Effector CD8-positive, alpha-beta T cell (primary cell): ENCODE measurements at regions not wholly inside any gene's neighbourhood (a gene's known extent, or its start where the extent isn't known, plus 50 kb on each side); places are given as distances from the start of the nearest gene placed in this dataset.
"Not testable (repeated sequence)": the region's sequence is repeated elsewhere in the genome, so short reads cannot be mapped to it uniquely, and the experiment has no call there.

ENCODE experiments used
- DNase-seq: peaks from one replicate; lab custom pipeline; 2025; lab: John Stamatoyannopoulos, UW

DNA sequence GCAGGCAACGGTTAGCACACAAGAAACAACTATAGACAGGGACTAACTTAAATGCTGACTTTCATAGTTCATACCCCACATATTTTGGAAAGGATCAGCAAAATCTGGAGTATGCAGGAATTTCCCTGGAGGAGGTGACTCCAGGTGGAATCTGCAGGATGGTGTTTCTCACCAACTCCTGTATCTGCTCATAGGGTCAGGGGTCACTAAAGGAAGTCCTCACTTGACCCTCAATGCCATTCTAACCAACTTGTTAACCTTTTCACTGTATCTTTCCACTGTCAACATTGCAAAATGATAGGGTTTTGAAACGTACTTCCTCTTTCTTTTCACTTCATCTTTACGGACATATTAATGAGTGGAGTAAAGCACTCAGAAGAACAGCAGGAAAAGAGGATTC is 207.0 kb upstream of the CXCR4 start:
- no peak for DNase-seq

DNA sequence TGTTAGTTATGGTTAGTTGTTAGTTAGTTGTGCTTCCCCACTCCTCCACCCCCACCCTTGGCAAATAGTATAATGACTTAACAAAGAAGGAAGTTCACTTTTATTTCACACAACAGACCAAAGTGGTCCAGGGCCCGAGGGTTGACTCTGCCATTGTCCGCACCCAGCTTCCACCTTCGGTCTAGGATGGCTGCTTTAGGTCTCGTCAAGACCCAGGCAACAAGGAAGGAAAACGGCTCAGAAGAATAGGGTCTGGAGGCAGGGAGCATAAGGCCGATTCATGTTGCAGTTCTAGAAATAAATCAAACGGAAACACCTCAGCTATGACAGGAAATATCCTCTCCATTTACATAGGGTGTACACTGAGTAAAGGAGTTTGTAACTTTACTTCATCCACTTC is 206.0 kb upstream of the CXCR4 start:
- no peak for DNase-seq

DNA sequence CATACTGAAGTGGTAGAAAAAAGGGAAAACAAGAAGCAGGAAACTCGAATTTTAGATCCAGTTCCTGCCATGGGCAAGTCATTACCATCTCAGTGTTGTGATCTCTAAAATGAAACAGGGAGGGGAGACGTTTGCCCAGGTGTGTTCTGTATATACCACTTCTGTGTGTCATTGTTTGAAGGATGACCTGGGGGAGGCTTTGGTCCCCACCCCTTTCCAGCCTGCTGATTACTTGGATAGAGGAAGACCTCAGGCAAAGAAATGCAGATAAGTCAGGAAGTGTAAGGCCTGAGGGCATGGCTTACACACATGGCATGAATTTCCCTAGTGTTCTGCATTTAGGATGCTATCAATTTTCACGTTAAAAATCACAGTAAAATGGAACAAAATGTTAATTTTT is 205.2 kb upstream of the CXCR4 start:
- DNase-seq = no peak

DNA sequence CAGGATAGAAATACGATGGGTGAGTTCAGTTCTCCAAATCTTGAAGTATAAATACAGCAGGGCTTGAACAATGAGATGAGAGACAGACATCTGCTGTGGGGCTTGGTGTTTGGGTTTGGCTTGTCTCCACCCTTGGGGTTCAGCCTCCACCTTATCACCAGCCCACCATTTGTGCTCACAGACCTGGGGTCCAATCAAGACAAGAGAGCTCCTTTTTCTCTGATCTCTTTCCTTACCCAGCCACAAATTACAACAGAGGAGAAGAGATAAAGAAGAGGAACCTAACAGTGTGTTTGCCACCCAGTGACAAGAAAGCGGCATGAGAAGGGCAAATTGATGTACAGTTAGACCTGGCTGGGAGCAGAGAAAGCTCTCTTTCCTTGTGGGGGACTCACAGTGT is 204.5 kb upstream of the CXCR4 start:
- no peak for DNase-seq

DNA sequence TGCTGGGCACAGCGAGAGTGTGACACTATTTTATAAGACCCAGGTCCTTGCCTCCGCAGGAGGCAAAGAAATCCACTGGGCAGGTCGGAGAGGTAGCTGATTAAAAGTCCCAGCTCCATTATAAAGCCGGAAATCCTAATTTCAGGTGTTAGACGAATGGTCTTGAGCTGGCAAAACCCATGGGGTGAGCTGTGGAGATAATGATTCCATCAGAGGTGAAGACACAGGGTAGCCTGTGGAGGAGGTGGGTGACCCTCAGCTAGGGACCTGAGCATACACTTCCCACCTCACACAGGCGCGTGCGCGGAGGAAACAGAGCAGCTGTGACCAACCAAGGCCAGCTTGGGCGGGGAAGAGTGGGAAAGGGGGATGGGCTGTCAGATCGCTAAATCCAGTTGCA is 201.7 kb upstream of the CXCR4 start:
- DNase-seq = no peak

DNA sequence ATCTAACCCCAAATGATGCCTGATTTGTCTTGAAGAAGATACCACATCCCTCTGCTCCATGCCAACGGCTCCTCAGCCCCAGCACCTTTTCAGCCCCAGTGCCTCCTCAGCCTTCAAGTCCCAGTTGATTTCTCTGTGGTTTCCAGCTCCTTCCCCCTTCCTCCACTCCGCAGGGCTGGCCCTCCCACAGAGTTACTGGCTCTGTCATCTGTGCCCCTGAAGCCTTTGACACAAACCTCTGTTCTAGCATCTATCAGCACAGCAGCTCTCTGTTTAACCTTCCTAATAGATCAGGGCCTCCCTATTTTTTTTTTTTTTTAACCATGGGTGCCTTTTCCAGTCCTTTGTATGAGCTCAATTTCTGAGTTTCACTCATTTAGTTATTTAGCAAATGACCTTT is 201.3 kb upstream of the CXCR4 start:
- no peak for DNase-seq

DNA sequence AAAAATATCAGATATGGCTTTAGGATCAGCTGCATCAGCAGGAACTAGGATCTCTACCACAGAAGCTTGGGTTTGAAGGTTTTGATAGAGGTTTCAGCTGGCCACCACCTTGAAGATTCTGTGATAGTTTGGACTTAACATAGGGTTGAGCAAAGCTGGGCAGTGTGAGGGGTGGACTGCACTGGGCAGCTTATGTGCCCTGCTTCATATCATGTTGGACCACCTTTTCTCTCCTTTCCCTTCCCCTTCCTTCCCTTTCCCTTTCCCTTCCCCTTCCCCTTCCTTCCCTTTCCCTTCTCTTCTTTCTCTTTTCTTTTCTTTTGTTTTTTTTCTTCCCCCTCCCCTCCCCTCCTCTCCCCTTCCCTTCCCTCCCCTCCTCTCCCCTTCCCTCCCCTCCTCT is 196.3 kb upstream of the CXCR4 start:
- DNase-seq = no peak

DNA sequence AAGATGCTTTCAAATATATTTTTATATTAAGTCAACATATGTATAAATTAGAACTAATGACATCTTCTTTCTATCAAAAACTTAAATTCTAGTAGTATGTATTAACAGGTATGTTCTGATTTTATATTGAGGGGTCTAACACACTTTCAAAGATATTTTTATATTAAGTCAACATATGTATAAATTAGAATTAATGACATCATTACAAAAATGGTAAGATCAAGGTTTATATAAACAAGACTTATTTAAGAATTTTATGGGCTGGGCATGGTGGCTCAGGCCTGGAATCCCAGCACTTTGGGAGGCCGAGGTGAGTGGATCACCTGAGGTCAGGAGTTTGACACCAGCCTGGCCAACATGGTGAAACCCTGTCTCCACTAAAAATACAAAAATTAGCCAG is 194.6 kb upstream of the CXCR4 start:
- DNase-seq = not testable (repeated sequence)

DNA sequence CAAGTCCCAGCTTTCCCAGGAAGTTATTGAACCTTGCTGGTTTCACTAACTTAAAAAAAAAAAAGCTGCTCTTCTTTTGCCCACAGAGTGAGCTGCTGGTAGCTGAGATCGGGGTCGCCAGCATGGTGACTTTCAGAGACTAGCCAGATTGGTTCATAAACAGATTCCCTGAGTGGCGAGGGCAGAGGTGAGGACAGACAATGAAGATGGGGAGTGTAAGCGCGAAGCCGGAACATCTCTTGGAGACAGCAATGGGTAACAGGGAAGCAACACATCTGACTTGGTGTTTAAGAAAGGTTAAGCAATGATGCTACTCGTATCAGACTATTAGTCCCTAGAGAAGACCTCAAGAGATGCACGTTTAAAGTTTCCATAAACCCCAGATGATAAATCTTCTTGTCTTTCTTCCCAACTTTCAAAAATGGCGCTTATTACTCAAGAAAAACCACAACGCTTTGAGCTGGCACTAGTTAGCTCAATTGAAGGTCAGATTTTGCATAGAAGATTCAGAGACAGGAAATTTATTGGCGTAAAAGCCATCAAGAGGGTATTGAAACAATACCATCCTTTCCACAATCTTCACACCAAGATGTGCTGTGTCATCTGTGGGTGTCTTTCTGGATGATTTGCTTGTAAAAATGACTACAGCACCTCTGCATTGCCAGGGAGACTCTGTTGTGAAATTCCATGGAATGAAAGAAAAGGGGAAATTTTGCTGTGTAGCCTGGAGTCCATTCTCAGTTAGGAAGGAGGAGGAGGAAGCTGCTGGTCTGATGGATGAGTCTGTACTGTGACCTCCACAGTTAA is 193.1 kb upstream of the CXCR4 start:
- no peak for DNase-seq

DNA sequence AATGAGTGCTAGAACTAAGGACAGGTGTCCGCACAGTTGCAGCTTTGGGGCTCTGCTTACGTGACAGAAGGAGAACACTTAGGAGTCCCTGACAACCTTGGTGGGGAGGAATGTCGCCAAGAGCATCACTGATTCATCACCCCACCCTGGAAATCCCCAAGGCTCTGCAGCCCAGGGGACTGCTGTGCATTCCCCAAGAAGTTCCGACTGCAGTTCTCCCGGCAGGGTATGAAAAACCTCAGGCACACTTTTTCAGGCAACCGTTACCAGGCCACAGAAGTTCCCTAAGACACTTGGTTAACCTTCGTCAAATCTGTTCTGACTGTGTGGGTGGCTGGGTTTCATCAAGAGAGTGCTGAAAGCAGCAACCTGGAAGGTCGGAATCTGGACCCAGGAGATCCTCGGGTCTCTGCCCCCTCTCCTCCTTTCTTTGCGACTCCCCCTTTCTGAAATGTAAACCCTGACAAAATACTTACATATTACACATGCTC is 192.1 kb upstream of the CXCR4 start:
- DNase-seq = no peak

DNA sequence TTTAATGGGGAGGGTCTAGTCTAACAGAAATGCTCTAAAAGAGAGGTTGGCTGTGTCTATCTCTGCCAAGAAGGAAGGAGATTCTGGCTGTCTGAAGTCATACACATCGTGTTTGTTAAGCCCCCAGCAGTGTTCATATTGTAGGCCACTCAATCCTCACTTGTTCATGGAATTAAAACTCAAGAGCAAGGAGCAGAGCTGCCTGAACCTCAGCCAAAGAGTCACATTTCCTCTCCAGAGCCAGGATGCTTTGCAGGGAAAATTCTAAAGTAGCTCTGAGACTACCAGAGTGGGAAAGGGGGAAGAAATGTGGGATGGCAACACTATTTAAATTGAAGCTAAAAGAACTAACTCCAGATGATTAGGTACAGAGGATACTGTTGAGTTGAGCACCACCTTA is 190.7 kb upstream of the CXCR4 start:
- no peak for DNase-seq

DNA sequence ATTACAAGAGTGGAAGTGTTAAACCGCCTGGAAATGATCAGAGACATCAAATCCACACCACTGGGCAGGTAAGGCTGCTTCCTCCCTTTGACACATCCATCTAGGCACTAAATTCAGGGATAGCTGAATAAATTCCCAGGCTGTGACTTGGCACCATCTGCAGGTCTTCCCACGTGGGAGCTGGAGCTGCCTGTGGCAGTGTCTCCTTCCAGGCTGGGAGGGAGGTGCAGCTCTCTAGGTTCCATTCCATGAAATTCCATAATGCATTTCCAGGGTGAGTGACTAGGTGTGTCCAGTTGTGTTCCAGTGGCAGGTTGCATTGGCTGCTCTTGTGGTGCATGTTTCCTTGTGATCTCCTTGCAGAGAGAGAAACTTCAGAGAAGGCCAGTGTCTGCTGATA is 188.9 kb upstream of the CXCR4 start:
- no peak for DNase-seq

DNA sequence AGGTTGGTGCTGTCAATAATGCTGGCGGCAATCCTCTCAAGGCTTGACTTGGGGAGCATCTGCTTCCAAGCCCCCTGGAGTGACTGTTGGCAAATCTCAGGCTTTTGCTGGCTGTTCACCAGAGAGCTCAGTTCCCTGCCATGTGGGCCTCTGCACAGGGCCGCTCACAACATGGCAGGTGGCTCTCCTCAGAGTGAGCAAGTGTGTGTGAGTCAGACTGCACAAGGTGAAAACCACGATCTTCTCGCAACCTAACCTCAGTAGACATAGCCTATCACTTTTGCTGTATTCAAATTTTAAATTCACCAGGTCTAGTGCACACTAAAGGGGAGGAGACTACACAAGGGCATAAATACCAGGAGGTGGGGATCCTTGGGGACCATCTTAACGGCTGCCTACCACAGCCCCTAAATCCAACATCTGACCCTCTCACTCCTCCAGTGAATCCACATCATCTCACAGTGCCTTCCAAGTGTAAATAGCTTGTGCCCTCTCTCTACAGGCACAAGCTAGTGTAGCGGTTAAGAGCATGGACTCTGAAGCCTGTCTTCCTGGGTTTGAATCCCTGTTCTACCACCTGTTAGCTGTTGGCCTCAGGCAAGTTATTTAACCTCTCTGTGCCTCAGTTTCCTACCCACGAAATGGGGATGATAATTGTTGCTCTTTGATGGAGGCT is 187.7 kb upstream of the CXCR4 start:
- DNase-seq = no peak

DNA sequence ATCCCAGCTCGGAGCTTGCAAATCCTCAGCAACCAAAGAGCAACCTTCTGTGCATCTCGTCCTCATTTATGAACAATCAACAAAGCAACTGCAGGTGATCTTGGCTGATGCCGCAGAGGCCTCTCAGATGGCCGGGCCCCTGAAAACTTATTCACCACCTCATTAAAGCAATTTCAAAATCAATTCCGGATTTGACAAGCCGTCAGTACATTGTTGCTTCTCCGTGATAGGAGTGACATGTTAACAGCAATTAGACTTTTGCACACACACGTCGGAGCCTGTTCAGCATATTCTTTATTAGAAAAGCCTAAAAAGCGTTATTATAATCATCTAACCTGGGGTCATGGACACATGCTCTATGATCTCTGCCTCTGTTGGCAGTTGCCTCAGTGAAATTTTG is 183.1 kb upstream of the CXCR4 start:
- no peak for DNase-seq

DNA sequence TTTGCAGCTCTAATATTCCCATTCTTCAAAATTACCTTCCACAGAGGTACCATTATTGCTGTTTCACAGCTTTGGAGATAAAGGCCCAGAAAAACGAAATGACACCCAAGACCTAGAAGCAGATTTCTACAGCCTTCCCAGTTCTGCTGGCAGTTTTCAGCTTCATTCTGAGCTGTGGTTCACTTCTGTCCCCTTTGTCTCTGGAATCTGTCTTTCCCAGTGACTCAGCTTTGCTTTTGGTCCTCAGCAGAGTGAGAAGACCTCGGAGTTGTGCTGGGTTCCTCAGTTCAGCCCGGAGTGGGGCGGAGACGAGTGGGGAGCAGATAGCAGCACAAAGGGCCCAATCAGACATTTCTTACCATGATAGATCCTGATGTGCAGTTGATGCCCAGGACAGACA is 180.7 kb upstream of the CXCR4 start:
- DNase-seq = no peak

DNA sequence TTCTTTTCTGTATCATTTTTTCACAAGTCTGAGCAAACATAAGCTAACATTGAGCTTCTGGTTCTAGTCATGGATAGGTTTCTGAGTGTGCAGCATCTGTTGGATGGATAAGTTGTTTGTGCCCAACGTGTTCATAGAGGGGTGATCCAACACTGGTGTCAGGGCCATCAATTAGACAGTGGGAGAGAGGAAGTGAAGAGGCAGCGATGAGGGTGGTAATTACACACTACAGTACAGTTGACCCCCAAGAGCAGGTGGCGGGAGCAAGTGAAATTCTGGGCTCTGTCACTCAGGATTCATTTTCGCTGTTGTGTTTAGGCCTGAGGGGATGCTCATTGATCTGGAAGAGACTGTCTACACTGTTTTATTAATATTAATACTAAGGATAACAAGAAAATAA is 180.0 kb upstream of the CXCR4 start:
- no peak for DNase-seq

DNA sequence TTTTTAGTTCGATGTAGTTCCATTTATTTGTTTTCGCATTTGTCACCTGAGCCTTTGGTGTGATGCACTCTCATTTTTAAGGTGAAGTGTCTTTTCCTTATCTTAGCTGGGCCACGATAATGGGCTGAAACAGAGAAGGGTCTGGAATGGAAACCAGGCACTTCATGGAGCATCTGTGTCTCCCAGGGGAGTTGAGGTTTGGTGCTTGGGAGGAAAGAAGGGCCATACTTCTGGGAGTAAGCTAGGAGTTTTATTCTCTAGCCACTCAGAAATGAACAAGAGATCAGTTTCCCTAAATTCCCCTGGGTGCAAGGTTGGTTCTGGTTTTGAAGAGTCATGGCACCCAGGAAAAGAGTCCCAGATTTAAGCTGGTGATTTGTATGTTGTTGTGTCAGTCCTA is 179.4 kb upstream of the CXCR4 start:
- DNase-seq = no peak

DNA sequence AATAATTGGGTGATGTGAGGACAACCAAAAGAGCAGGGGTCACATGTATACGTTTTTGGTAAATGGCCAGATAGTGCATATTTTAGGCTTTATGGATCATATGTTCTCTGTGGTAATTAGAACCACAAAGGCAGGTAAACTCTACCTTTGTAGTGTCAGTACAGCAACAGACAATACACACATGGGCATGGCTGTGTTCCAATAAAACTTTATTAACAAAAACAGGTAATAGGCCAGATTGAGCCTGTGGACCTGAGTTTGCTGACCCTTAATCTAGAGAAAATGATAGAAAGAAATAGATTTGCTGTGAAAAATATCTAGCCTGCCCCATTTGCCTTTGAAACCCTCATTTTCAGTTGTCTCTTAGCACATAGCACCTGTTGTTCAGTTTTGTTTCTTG is 177.2 kb upstream of the CXCR4 start:
- DNase-seq = no peak

DNA sequence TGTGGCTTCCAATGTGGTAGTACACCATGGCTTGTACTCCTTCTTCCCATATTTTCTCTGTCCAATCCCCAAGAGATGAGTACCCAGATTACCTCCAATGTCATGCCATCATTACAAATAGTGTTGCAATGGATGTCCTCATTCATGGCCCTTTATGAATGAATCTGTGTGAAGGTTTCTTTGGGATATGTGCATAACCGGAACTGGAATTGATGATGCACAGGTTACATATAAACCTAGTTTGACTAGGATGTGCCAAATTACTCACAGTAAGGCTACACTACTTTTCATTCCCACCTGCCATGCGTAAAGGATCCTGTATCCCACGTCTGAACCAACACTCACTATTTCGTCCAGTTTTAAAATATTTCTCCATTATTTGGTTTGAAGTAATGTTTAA is 173.9 kb upstream of the CXCR4 start:
- DNase-seq = no peak

DNA sequence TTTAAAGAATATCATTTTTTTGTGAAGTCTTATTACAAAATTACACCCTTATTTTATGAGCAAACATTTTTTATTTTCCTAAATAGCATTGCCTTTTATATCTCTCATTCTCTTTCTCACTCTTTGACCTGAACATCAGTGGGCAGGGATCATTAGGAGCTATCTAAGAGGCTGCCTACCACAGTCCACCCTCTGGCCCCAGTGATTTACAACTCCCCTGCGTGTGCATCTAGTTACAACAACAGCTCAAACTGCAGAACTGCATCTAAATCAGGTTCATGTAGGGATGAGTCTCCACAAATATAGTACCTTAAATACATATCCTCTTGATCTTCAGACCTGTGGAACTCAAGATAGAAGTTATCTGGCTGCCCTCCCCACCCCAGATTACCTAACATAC is 172.4 kb upstream of the CXCR4 start:
- no peak for DNase-seq

DNA sequence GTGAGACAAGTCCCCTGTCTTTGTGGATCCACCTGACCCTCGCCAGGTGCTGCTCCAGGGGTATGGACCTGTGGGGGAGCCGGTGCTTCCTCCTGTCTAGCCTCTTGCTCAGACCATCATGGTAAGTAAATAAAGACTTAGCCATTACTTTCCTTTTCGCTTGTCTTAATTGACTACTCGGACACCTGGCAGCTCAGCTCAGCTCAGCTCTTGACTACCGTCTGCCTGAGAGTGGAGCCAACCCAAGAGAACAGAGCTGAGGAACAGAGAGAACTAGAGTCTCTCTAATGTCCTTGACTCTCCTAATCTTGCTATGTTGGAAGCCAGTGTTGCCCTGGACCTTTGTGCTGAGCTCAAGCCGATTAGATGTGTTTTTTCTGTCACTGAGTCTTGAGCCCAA is 170.3 kb upstream of the CXCR4 start:
- DNase-seq = no peak

DNA sequence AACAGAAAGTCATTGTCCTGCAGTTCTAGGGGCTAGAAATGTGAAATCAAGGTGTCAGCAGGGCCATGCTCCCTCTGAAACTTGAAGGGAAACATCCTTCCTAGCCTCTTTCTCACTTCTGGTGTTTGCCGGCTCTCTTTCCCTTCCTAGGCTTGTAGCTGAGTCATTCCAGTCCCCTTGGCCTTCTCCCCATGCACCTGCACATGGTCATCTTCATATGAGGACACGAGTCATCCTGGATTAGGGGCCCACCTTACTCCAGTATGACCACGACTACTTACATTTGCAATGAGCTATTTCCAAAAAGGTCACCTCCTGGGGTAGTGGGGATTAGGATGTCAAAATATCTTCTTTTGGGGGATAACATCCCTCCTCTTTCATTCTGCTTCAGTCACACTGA is 168.5 kb upstream of the CXCR4 start:
- no peak for DNase-seq

DNA sequence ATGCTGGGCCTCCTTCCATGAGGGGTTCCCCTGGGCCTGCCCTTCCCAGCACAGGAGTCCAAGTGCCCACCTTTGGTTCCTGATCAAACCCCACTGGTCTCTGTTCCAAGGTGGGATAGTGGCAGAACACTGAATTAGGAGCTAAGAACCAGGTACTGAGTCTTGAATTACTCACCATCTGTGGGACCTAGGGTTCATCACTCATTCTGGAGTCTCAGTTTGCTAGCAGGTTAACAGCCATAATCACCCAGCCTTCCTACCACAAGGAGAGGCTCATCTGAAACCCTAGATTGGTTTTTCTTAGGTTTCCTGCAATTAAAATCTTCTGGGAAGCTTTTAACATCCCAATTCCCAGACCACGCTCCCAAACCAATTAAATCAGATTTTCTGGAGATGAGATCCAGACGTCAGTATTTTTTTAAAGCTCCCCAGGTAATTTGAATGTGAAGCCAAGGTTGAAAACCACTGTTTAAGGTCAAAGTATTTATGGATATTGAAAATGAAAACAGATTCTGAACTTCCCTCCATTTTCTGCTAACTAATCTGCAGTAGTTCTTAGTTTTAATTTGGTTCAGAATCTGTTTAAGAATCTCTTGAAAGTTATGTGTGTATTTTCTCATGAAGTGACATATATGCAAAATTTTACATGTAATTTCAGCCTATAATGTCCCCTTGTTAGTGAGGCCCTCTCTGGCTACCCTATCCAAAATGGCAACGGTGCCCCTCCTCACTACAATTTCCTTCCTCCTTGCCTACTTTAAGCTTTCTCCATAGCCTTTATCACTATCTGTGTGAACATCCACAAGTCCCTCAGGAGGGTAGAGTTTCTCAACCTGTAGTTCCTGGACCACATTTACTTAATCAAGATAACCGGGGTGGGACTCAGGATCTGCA is 166.5 kb upstream of the CXCR4 start:
- no peak for DNase-seq
